A549 (cell line): ENCODE measurements at regions not wholly inside any gene's neighbourhood (a gene's known extent, or its start where the extent isn't known, plus 50 kb on each side); places are given as distances from the start of the nearest gene placed in this dataset.

Experiments used
- CEBPB ChIP-seq, 2 experiments: fragments of >200 bp in 1 of 2; sonication (Bioruptor Twin) in 1 of 2; formaldehyde crosslinking in 1 of 2; IDR thresholded peaks; 2 replicates each; pipeline ENCODE4 v1.6.1; 2012 to 2016
- CTCF ChIP-seq: fragments of >200 bp; sonication (Bioruptor Twin); formaldehyde crosslinking; IDR thresholded peaks from 3 replicates; pipeline ENCODE4 v1.5.1; 2016
- EP300 ChIP-seq, 2 experiments: fragments of >200 bp; sonication (Bioruptor Twin); formaldehyde crosslinking; IDR thresholded peaks; 2 replicates in 1 of 2; 3 replicates in 1 of 2; pipeline ENCODE4 v1.6.1; 2016 to 2017
- HDAC2 ChIP-seq: fragments of 200-600 bp; sonication (generic); IDR thresholded peaks from 2 replicates; pipeline ENCODE4 v1.6.1; 2016
- HOXB13 ChIP-seq: fragments of 250-450 bp; sonication (Bioruptor Pico); IDR thresholded peaks from 2 replicates; pipeline ENCODE4 v1.5.0; 2020; ENCODE audit warnings: low read depth, mild to moderate bottlenecking, moderate library complexity
- JUN ChIP-seq, 2 experiments: fragments of >200 bp; sonication (Bioruptor Twin); formaldehyde crosslinking; IDR thresholded peaks; 2 replicates in 1 of 2; 3 replicates in 1 of 2; pipeline ENCODE4 v1.6.1; 2016 to 2017
- JUNB ChIP-seq: fragments of >200 bp; sonication (Bioruptor Twin); formaldehyde crosslinking; IDR thresholded peaks from 2 replicates; pipeline ENCODE4 v1.6.1; 2016
- MAZ ChIP-seq: fragments of 150-350 bp; IDR thresholded peaks from 2 replicates; pipeline ENCODE4 v1.6.1; 2014; ENCODE audit warnings: antibody characterized with exemption, low read depth, low read length, borderline replicate concordance
- PHF8 ChIP-seq: fragments of 200-600 bp; sonication (generic); IDR thresholded peaks from 2 replicates; pipeline ENCODE4 v1.6.1; 2016; ENCODE audit warnings: low read depth, mild to moderate bottlenecking, antibody characterized with exemption, moderate library complexity, borderline replicate concordance
- POLR2A ChIP-seq: IDR thresholded peaks from 2 replicates; pipeline ENCODE4 v1.6.1; 2012; ENCODE audit warnings: mild to moderate bottlenecking, low read length
- POLR2AphosphoS2 ChIP-seq: conservative IDR thresholded peaks from 2 replicates; pipeline ENCODE4 v1.6.1; 2012; ENCODE audit warnings: low read length, improper control_type of control experiment, inconsistent platforms
- RNF2 ChIP-seq: fragments of 200-600 bp; sonication (generic); IDR thresholded peaks from 2 replicates; pipeline ENCODE4 v1.6.1; 2016; ENCODE audit warnings: low read depth, mild to moderate bottlenecking, antibody characterized with exemption, moderate library complexity, borderline replicate concordance
- TF ChIP-seq, protein P1 (sequence below): fragments of 450-650 bp; IDR thresholded peaks from 2 replicates; pipeline ENCODE4 v1.6.1; 2014; ENCODE audit warnings: antibody characterized with exemption

- no peak for TF ChIP-seq PHF8
- no peak for TF ChIP-seq CTCF
- no peak for TF ChIP-seq POLR2AphosphoS2
- TF ChIP-seq POLR2A = no peak
- TF ChIP-seq MAZ = no peak
- TF ChIP-seq, protein P1, sequence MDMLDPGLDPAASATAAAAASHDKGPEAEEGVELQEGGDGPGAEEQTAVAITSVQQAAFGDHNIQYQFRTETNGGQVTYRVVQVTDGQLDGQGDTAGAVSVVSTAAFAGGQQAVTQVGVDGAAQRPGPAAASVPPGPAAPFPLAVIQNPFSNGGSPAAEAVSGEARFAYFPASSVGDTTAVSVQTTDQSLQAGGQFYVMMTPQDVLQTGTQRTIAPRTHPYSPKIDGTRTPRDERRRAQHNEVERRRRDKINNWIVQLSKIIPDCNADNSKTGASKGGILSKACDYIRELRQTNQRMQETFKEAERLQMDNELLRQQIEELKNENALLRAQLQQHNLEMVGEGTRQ = no peak
- TF ChIP-seq JUNB = no peak
- TF ChIP-seq HDAC2 = no peak
- TF ChIP-seq JUN (IDR thresholded peaks at IDR 0.05) = no peak
- no peak for TF ChIP-seq EP300 (IDR thresholded peaks at IDR 0.05)
- TF ChIP-seq HOXB13 = no peak
- TF ChIP-seq RNF2 = no peak
- TF ChIP-seq CEBPB (IDR thresholded peaks at IDR 0.05) = no peak
Observed at GRCh38 chr10:30749385-30749784, 119.8 kb upstream of the LYZL2 start.
